ENCODE measurements at regions not wholly inside any gene's neighbourhood (a gene's known extent, or its start where the extent isn't known, plus 50 kb on each side); places are given as distances from the start of the nearest gene placed in this dataset.

- no peak overlapping the region for H3K27ac ChIP-seq (ENCODE audit: low read depth, low read length)
- H2BK12ac ChIP-seq (ENCODE audit: low read depth, low read length), result no peak overlapping the region
- no peak overlapping the region for H3K18ac ChIP-seq (ENCODE audit: extremely low read depth, low read length)
- H2AK5ac ChIP-seq (ENCODE audit: low read depth, low read length), result no peak overlapping the region
- no peaks in the 10 kb centered on the region; the same call in 1 of the 2 replicates for H3K23me2 ChIP-seq (ENCODE audit: low read depth, low read length)
- H3K4me3 ChIP-seq (ENCODE audit: extremely low read depth in 1 of 4, insufficient read depth in 2 of 4, low read depth in 3 of 4, low read length in 4 of 4), result no peak overlapping the region
- H4K8ac ChIP-seq (ENCODE audit: extremely low read depth, insufficient read depth, low read length), result no peak overlapping the region
- no peak overlapping the region for H2BK5ac ChIP-seq (ENCODE audit: low read depth, low read length)
- DNase-seq (ENCODE audit: low read depth in 1 of 2, low spot score in 2 of 2) (no peak), FAIRE-seq (no peak)
- H3K4me1 ChIP-seq (replicated peaks in 1 of 4; ENCODE audit: control insufficient read depth in 3 of 4, insufficient read depth in 4 of 4, low read length in 3 of 4), result peaks cover 0 to 2% (median 0%) of the 10 kb centered on the region in 4 experiments; a peak in 2 of 7 replicates
- 88% methylated on average over 7 of the region's 7 CpGs; no CpG with 5 or more reads in 1 of the 2 experiments for WGBS, 2 experiments (ENCODE audit: extremely low coverage in 1 of 2, insufficient coverage in 1 of 2, insufficient read length in 1 of 2, insufficient replicate concordance in 2 of 2, low coverage in 1 of 2, low lambda C conversion rate in 2 of 2, missing lambda C conversion rate in 1 of 2)
- no peaks in the 10 kb centered on the region for H4K20me1 ChIP-seq (replicated peaks in 1 of 2; ENCODE audit: control insufficient read depth in 1 of 2, insufficient read depth in 2 of 2, low read length in 2 of 2)
- no peak overlapping the region for H2BK120ac ChIP-seq (replicated peaks; ENCODE audit: low read depth, low read length)
- no peak overlapping the region for H2BK20ac ChIP-seq (ENCODE audit: low read length)
- H3K79me2 ChIP-seq (ENCODE audit: control insufficient read depth in 1 of 2, insufficient read depth in 2 of 2, low read length in 2 of 2), result no peaks in the 10 kb centered on the region
- no peak overlapping the region for H3K9ac ChIP-seq (replicated peaks in 1 of 4; ENCODE audit: extremely low read depth in 1 of 4, low read depth in 3 of 4, low read length in 3 of 4)
- no peaks in the 10 kb centered on the region for H3K36me3 ChIP-seq (ENCODE audit: control insufficient read depth in 2 of 4, insufficient read depth in 4 of 4, low read length in 3 of 4)
- no peaks in the 10 kb centered on the region for H3K79me1 ChIP-seq (ENCODE audit: low read depth, low read length)
- no peak overlapping the region for H3K4me2 ChIP-seq (ENCODE audit: insufficient read depth in 1 of 2, low read depth in 2 of 2, low read length in 2 of 2)
- peaks cover 3 to 37% (median 17%) of the 10 kb centered on the region in 4 experiments for H3K27me3 ChIP-seq (replicated peaks in 1 of 4; ENCODE audit: control insufficient read depth in 3 of 4, extremely low read depth in 1 of 4, insufficient read depth in 3 of 4, low read length in 3 of 4)
- POLR2A ChIA-PET (ENCODE audit: partially characterized antibody), result no interaction called here
- H4K5ac ChIP-seq (ENCODE audit: insufficient read length, low read depth, low read length), result no peak overlapping the region
- H3K56ac ChIP-seq (replicated peaks; ENCODE audit: insufficient read length, low read depth, low read length), result no peak overlapping the region
- CTCF ChIA-PET (ENCODE audit: partially characterized antibody), result interaction anchor here (0.7 to 1.2 kb wide), 2 partner anchors 21 to 916 kb away, joined by 3 read pairs; no protein-coding TSS in a partner anchor
- no peak overlapping the region for H3K23ac ChIP-seq (ENCODE audit: insufficient read length)
- H2AFZ ChIP-seq (ENCODE audit: low read length), result no peak overlapping the region
- H3K4ac ChIP-seq (replicated peaks; ENCODE audit: insufficient read length, low read depth, low read length), result no peak overlapping the region
- H4K91ac ChIP-seq (replicated peaks; ENCODE audit: insufficient read length, low read length), result no peak overlapping the region
- peaks cover 2 to 4% of the 10 kb centered on the region in 2 experiments; a peak in 2 of 4 replicates for H3K9me3 ChIP-seq (ENCODE audit: insufficient read depth in 2 of 2, low read depth in 1 of 2, low read length in 1 of 2)
- no peak overlapping the region for H2BK15ac ChIP-seq (ENCODE audit: low read length)
- no peak overlapping the region for H3K14ac ChIP-seq (ENCODE audit: insufficient read length)
- no peak for TF ChIP-seq SP1 (IDR thresholded peaks at IDR 0.05; ENCODE audit: low read depth, low read length)
- TF ChIP-seq ATF2 (IDR thresholded peaks at IDR 0.05; ENCODE audit: low read length), result no peak
- no peak for TF ChIP-seq CTCF (IDR thresholded peaks at IDR 0.05; ENCODE audit: control extremely low read depth in 1 of 3, insufficient read depth in 1 of 3, low read depth in 1 of 3, low read length in 3 of 3)
- no peak for TF ChIP-seq SRF (IDR thresholded peaks at IDR 0.05; ENCODE audit: low read depth, low read length)
- no peak for TF ChIP-seq SAP30 (IDR thresholded peaks at IDR 0.05; ENCODE audit: insufficient read depth, insufficient replicate concordance, low read length)
- no peak for TF ChIP-seq BRCA1 (IDR thresholded peaks at IDR 0.05; ENCODE audit: low read depth, low read length)
- no peak for TF ChIP-seq CHD2 (IDR thresholded peaks at IDR 0.05; ENCODE audit: low read length)
- TF ChIP-seq KDM4A (IDR thresholded peaks at IDR 0.05; ENCODE audit: low read depth, low read length, severe bottlenecking), result no peak
- TF ChIP-seq RBBP5 (IDR thresholded peaks at IDR 0.05; ENCODE audit: borderline replicate concordance, low read depth, low read length), result no peak
- TF ChIP-seq MAFK (IDR thresholded peaks at IDR 0.05; ENCODE audit: low read depth, low read length), result no peak
Measured at GRCh38 chr7:26992670-26993069, 103.1 kb downstream of the HOXA1 start.
